IMR-90 (cell line): ENCODE measurements at regions not wholly inside any gene's neighbourhood (a gene's known extent, or its start where the extent isn't known, plus 50 kb on each side); places are given as distances from the start of the nearest gene placed in this dataset.

Experiments
- ATAC-seq: fragments of 200-7000 bp; cut with Tn5 transposase; 2 replicates; pipeline ENCODE4 v1.9.1; 2020; ENCODE audit warnings: low read depth, mild to moderate bottlenecking, moderate library complexity
- BruUV-seq: library from RNA; stranded (reverse); fragments of 400-500 nt; replicated peaks from 2 replicates; lab custom pipeline; 2021; lab: Mats Ljungman, UMichigan
- CTCF ChIA-PET: fragments of 300-600 bp; formaldehyde crosslinking; extraction: SDS; loops from one replicate; lab custom pipeline; 2021; ENCODE audit warnings: antibody characterized with exemption; lab: Yijun Ruan, JAX
- POLR2A ChIA-PET: fragments of 300-600 bp; sonication (Branson Sonifier 250); formaldehyde crosslinking; loops from one replicate; lab custom pipeline; 2022; ENCODE audit warnings: antibody characterized with exemption; ENCODE audit not compliant: unreplicated experiment; lab: Charles Lee
- DNase-seq: peaks from one replicate; pipeline ENCODE4 v3.0.0; 2013
- H2AFZ ChIP-seq: replicated peaks from 2 replicates; pipeline ENCODE3; 2013; ENCODE audit warnings: low read length, mild to moderate bottlenecking; ENCODE audit not compliant: poor library complexity
- H2AK5ac ChIP-seq: 2 replicates; pipeline ENCODE4 v1.6.1; 2013; ENCODE audit warnings: low read depth, low read length, inconsistent platforms
- H2AK9ac ChIP-seq: replicated peaks from 2 replicates; pipeline ENCODE3; 2013; ENCODE audit warnings: mild to moderate bottlenecking, low read depth, low read length, moderate library complexity; ENCODE audit not compliant: poor library complexity
- H2BK120ac ChIP-seq: 2 replicates; pipeline ENCODE4 v1.6.1; 2013; ENCODE audit warnings: low read depth, low read length, inconsistent platforms
- H2BK15ac ChIP-seq: 3 replicates; pipeline ENCODE4 v1.6.1; 2013; ENCODE audit warnings: low read depth, low read length, inconsistent platforms
- H2BK20ac ChIP-seq: 2 replicates; pipeline ENCODE4 v1.6.1; 2013; ENCODE audit warnings: low read depth, mild to moderate bottlenecking, inconsistent platforms, low read length, moderate library complexity
- H2BK5ac ChIP-seq: 2 replicates; pipeline ENCODE4 v1.6.1; 2013; ENCODE audit warnings: mild to moderate bottlenecking, low read depth, low read length, inconsistent platforms; ENCODE audit not compliant: poor library complexity, severe bottlenecking
- H3K14ac ChIP-seq: replicated peaks from 2 replicates; pipeline ENCODE4 v1.6.1; 2013; ENCODE audit warnings: low read depth, low read length, inconsistent platforms
- H3K18ac ChIP-seq: 2 replicates; pipeline ENCODE4 v1.6.1; 2013; ENCODE audit warnings: low read depth, low read length, control low read depth
- H3K23ac ChIP-seq: 2 replicates; pipeline ENCODE4 v1.6.1; 2013; ENCODE audit warnings: low read depth, low read length, inconsistent platforms
- H3K27ac ChIP-seq: 2 replicates; pipeline ENCODE4 v1.5.1; 2013; ENCODE audit warnings: mild to moderate bottlenecking, control low read depth, low read length; ENCODE audit not compliant: insufficient read depth
- H3K27me3 ChIP-seq: 2 replicates; pipeline ENCODE4 v1.6.1; 2013; ENCODE audit warnings: low read length; ENCODE audit not compliant: control insufficient read depth, insufficient read depth
- H3K36me3 ChIP-seq: 2 replicates; pipeline ENCODE4 v1.6.1; 2013; ENCODE audit warnings: low read length, mixed read lengths; ENCODE audit not compliant: control insufficient read depth, insufficient read depth
- H3K4ac ChIP-seq: 2 replicates; pipeline ENCODE4 v1.6.1; 2013; ENCODE audit warnings: low read depth, low read length, inconsistent platforms
- H3K4me1 ChIP-seq: 2 replicates; pipeline ENCODE4 v1.6.1; 2013; ENCODE audit warnings: low read length, mixed read lengths; ENCODE audit not compliant: control insufficient read depth, insufficient read depth
- H3K4me2 ChIP-seq: 2 replicates; pipeline ENCODE4 v1.6.1; 2013; ENCODE audit warnings: low read depth, mild to moderate bottlenecking, control low read depth, low read length, moderate library complexity
- H3K4me3 ChIP-seq: 2 replicates; pipeline ENCODE4 v1.5.1; 2013; ENCODE audit warnings: low read depth, mild to moderate bottlenecking, control low read depth, low read length, moderate library complexity; ENCODE audit not compliant: insufficient read depth
- H3K56ac ChIP-seq: 2 replicates; pipeline ENCODE4 v1.6.1; 2013; ENCODE audit warnings: low read length, inconsistent platforms; ENCODE audit not compliant: insufficient read depth; ENCODE audit errors: extremely low read depth
- H3K79me1 ChIP-seq, 2 experiments: 2 replicates each; pipeline ENCODE4 v1.6.1; 2013; ENCODE audit warnings: low read length in 2 of 2, inconsistent platforms in 1 of 2, low read depth in 1 of 2
- H3K9ac ChIP-seq: 2 replicates; pipeline ENCODE4 v1.6.1; 2013; ENCODE audit warnings: low read depth, low read length, control low read depth
- H3K9me1 ChIP-seq: 2 replicates; pipeline ENCODE4 v1.6.1; 2013; ENCODE audit warnings: low read length, inconsistent platforms; ENCODE audit not compliant: insufficient read depth
- H3K9me3 ChIP-seq: 2 replicates; pipeline ENCODE4 v1.6.1; 2013; ENCODE audit warnings: low read length; ENCODE audit not compliant: control insufficient read depth, insufficient read depth
- H4K20me1 ChIP-seq: 2 replicates; pipeline ENCODE4 v1.6.1; 2013; ENCODE audit warnings: low read length, inconsistent platforms; ENCODE audit not compliant: insufficient read depth
- H4K5ac ChIP-seq: 2 replicates; pipeline ENCODE4 v1.6.1; 2013; ENCODE audit warnings: mild to moderate bottlenecking, low read depth, low read length, control low read depth
- H4K8ac ChIP-seq, 2 experiments: 2 replicates each; pipeline ENCODE4 v1.6.1; 2013; ENCODE audit warnings: low read depth in 2 of 2, low read length in 2 of 2, control low read depth in 1 of 2, inconsistent platforms in 1 of 2
- H4K91ac ChIP-seq: 2 replicates; pipeline ENCODE4 v1.6.1; 2013; ENCODE audit warnings: low read depth, low read length, inconsistent platforms; ENCODE audit not compliant: insufficient read depth
- BHLHE40 ChIP-seq: fragments of 150-350 bp; IDR thresholded peaks from 2 replicates; pipeline ENCODE4 v1.6.1; 2016; ENCODE audit warnings: mild to moderate bottlenecking, low read depth, low read length
- CEBPB ChIP-seq: IDR thresholded peaks from 2 replicates; pipeline ENCODE4 v1.6.1; 2012; ENCODE audit warnings: low read depth, low read length, improper control_type of control experiment
- CHD1 ChIP-seq: IDR thresholded peaks from 2 replicates; pipeline ENCODE4 v1.6.1; 2012; ENCODE audit warnings: low read depth, low read length, improper control_type of control experiment
- FOS ChIP-seq: fragments of 150-350 bp; IDR thresholded peaks from 2 replicates; pipeline ENCODE4 v1.6.1; 2016; ENCODE audit warnings: low read depth, low read length
- MAFK ChIP-seq: IDR thresholded peaks from 2 replicates; pipeline ENCODE4 v1.6.1; 2012; ENCODE audit warnings: low read depth, low read length, improper control_type of control experiment
- MAZ ChIP-seq: IDR thresholded peaks from 2 replicates; pipeline ENCODE4 v1.6.1; 2012; ENCODE audit warnings: low read depth, mild to moderate bottlenecking, low read length, improper control_type of control experiment, moderate library complexity, borderline replicate concordance
- MXI1 ChIP-seq: IDR thresholded peaks from 2 replicates; pipeline ENCODE4 v1.6.1; 2012; ENCODE audit warnings: low read depth, mild to moderate bottlenecking, low read length, moderate library complexity, borderline replicate concordance
- NFE2L2 ChIP-seq: fragments of 150-350 bp; IDR thresholded peaks from 2 replicates; pipeline ENCODE4 v1.6.1; 2016; ENCODE audit warnings: low read depth, mild to moderate bottlenecking, low read length
- POLR2A ChIP-seq: IDR thresholded peaks from 2 replicates; pipeline ENCODE4 v1.6.1; 2012; ENCODE audit warnings: mild to moderate bottlenecking, low read depth, low read length
- RAD21 ChIP-seq: IDR thresholded peaks from 2 replicates; pipeline ENCODE4 v1.6.1; 2012; ENCODE audit warnings: low read length, improper control_type of control experiment
- RCOR1 ChIP-seq: IDR thresholded peaks from 2 replicates; pipeline ENCODE4 v1.6.1; 2012; ENCODE audit warnings: mild to moderate bottlenecking, low read length, improper control_type of control experiment; ENCODE audit not compliant: insufficient replicate concordance
- RFX5 ChIP-seq: IDR thresholded peaks from 2 replicates; pipeline ENCODE4 v1.8.0; 2012; ENCODE audit warnings: low read depth, mild to moderate bottlenecking, low read length, moderate library complexity
- SMC3 ChIP-seq: fragments of 150-350 bp; IDR thresholded peaks from 2 replicates; pipeline ENCODE4 v1.6.1; 2016; ENCODE audit warnings: low read depth, mild to moderate bottlenecking, antibody characterized with exemption, low read length, moderate library complexity
- WGBS, 2 experiments: methylation state at CpG; one replicate each; pipeline versions ENCODE4 v1.1.5 to v1.1.7; 2013; ENCODE audit warnings: missing lambda C conversion rate in 2 of 2; ENCODE audit not compliant: insufficient read length in 1 of 2; ENCODE audit errors: extremely low coverage in 2 of 2; 5-methylcytosine and 5-hydroxymethylcytosine counted together
- dilution Hi-C: fragments of 300-500 bp; cut with HindIII; formaldehyde crosslinking; loops from one replicate; pipeline ENCODE4 v1.14.3; 2018; ENCODE audit warnings: low sequenced_read_pairs; ENCODE audit not compliant: unreplicated experiment
- in situ Hi-C: fragments of 300-500 bp; cut with MboI; formaldehyde crosslinking; loops from 3 replicates; pipeline ENCODE4 v1.14.3; 2019; ENCODE audit warnings: low sequenced_read_pairs, inconsistent platforms, mixed read lengths
- intact Hi-C: fragments of 100-400 bp; cut with micrococcal nuclease; formaldehyde crosslinking; loops from 2 replicates; pipeline ENCODE4 v1.10.0; 2022
- TF ChIP-seq, protein P1 (sequence below): fragments of 150-350 bp; IDR thresholded peaks from 2 replicates; pipeline ENCODE4 v1.6.1; 2017; ENCODE audit warnings: mild to moderate bottlenecking, antibody characterized with exemption, low read length, low read depth
- TF ChIP-seq, protein P2 (sequence below): fragments of 150-350 bp; IDR thresholded peaks from 2 replicates; pipeline ENCODE4 v1.6.1; 2016; ENCODE audit warnings: low read depth, mild to moderate bottlenecking, low read length, moderate library complexity, borderline replicate concordance
- TF ChIP-seq, protein P3 (sequence below): conservative IDR thresholded peaks from 2 replicates; pipeline ENCODE4 v1.5.1; 2012; ENCODE audit warnings: mild to moderate bottlenecking, low read depth, low read length, improper control_type of control experiment

DNA sequence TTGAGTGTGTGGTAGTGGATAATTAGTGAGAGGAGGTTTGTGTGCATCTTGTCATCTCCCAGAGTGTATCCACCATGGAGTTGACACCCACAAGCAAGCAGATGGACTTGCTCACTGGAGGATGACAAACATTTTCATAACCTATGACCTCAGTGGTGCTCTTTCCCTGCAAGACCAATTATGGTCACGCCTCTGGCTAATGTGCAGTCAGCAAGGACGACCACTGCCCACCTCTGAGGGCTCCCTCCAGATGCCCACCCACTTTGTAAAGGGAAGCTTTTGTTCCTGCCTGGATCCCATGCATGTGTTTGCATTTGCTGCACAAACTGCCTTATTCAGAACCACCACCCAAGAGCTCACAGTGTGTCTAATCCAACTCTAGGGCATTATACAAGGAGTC lies 982.8 kb downstream of the TMEM121 start:
- 14% methylated on average over 1 of the region's 2 CpGs; no CpG with 5 or more reads in 1 of the 2 experiments for WGBS, 2 experiments

More for the DNA sequence above, 982.8 kb downstream of the TMEM121 start:
- H3K36me3 ChIP-seq = no peaks in the 10 kb centered on the region
- no peak overlapping the region for H2BK15ac ChIP-seq
- no peak overlapping the region for H2AK9ac ChIP-seq
- H2AK5ac ChIP-seq = no peak overlapping the region
- H4K5ac ChIP-seq = no peak overlapping the region
- no peak overlapping the region for H2BK120ac ChIP-seq
- H3K9ac ChIP-seq = no peak overlapping the region
- no peaks in the 10 kb centered on the region for H3K27me3 ChIP-seq
- intact Hi-C loops (no loop called here), in situ Hi-C loops (no loop called here), dilution Hi-C loops (no loop called here)
- no peak overlapping the region for H3K4me3 ChIP-seq
- H3K9me1 ChIP-seq = no peaks in the 10 kb centered on the region
- BruUV-seq = no TSS peak
- no peak overlapping the region for H4K8ac ChIP-seq
- no peak overlapping the region for H2BK5ac ChIP-seq
- no peak overlapping the region for H2BK20ac ChIP-seq
- ATAC-seq (no peak), DNase-seq (no peak)
- no peaks in the 10 kb centered on the region for H3K79me1 ChIP-seq
- H4K91ac ChIP-seq = no peak overlapping the region
- no peak overlapping the region for H3K4ac ChIP-seq
- no peak overlapping the region for H3K14ac ChIP-seq
- H2AFZ ChIP-seq = no peak overlapping the region
- no peak overlapping the region for H3K18ac ChIP-seq
- H3K56ac ChIP-seq = no peak overlapping the region
- ChIA-PET POLR2A (no interaction called here), CTCF (no interaction called here)
- TF ChIP-seq MAZ (no peak), RFX5 (no peak), CEBPB (no peak), SMC3 (no peak), RAD21 (no peak), NFE2L2 (no peak), RCOR1 (no peak), FOS (no peak), CHD1 (no peak), MXI1 (no peak), BHLHE40 (no peak), POLR2A (no peak), MAFK (no peak)
- TF ChIP-seq, protein P1, sequence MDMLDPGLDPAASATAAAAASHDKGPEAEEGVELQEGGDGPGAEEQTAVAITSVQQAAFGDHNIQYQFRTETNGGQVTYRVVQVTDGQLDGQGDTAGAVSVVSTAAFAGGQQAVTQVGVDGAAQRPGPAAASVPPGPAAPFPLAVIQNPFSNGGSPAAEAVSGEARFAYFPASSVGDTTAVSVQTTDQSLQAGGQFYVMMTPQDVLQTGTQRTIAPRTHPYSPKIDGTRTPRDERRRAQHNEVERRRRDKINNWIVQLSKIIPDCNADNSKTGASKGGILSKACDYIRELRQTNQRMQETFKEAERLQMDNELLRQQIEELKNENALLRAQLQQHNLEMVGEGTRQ = no peak
- TF ChIP-seq, protein P2, sequence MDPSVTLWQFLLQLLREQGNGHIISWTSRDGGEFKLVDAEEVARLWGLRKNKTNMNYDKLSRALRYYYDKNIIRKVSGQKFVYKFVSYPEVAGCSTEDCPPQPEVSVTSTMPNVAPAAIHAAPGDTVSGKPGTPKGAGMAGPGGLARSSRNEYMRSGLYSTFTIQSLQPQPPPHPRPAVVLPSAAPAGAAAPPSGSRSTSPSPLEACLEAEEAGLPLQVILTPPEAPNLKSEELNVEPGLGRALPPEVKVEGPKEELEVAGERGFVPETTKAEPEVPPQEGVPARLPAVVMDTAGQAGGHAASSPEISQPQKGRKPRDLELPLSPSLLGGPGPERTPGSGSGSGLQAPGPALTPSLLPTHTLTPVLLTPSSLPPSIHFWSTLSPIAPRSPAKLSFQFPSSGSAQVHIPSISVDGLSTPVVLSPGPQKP = no peak
- TF ChIP-seq, protein P3, sequence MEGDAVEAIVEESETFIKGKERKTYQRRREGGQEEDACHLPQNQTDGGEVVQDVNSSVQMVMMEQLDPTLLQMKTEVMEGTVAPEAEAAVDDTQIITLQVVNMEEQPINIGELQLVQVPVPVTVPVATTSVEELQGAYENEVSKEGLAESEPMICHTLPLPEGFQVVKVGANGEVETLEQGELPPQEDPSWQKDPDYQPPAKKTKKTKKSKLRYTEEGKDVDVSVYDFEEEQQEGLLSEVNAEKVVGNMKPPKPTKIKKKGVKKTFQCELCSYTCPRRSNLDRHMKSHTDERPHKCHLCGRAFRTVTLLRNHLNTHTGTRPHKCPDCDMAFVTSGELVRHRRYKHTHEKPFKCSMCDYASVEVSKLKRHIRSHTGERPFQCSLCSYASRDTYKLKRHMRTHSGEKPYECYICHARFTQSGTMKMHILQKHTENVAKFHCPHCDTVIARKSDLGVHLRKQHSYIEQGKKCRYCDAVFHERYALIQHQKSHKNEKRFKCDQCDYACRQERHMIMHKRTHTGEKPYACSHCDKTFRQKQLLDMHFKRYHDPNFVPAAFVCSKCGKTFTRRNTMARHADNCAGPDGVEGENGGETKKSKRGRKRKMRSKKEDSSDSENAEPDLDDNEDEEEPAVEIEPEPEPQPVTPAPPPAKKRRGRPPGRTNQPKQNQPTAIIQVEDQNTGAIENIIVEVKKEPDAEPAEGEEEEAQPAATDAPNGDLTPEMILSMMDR = no peak
- peaks cover 28% of the 10 kb centered on the region for H3K9me3 ChIP-seq
- H3K4me2 ChIP-seq = no peak overlapping the region
- no peak overlapping the region for H3K23ac ChIP-seq
- H3K4me1 ChIP-seq = no peaks in the 10 kb centered on the region
- no peaks in the 10 kb centered on the region for H4K20me1 ChIP-seq
- H3K27ac ChIP-seq = no peak overlapping the region
